Thyroid gland (tissue), 4 donors: ENCODE measurements at regions not wholly inside any gene's neighbourhood (a gene's known extent, or its start where the extent isn't known, plus 50 kb on each side); places are given as distances from the start of the nearest gene placed in this dataset.

ENCODE experiments used
- POLR2A ChIP-seq, 2 donors: fragments of 450-650 bp; IDR thresholded peaks; one replicate each; pipeline ENCODE4 v1.6.1; 2017; ENCODE audit warnings: antibody characterized with exemption in 2 of 2, mild to moderate bottlenecking in 2 of 2, moderate library complexity in 1 of 2
- TF ChIP-seq, protein P1 (sequence below), 6 experiments: fragments of 200-600 bp in 3 of 6; fragments of 450-650 bp in 3 of 6; sonication (generic) in 3 of 6; IDR thresholded peaks; one replicate each; pipeline ENCODE4 v1.5.1; 2016 to 2019; ENCODE audit warnings: antibody characterized with exemption in 6 of 6, mild to moderate bottlenecking in 2 of 6, inconsistent platforms in 1 of 6, moderate library complexity in 1 of 6

DNA sequence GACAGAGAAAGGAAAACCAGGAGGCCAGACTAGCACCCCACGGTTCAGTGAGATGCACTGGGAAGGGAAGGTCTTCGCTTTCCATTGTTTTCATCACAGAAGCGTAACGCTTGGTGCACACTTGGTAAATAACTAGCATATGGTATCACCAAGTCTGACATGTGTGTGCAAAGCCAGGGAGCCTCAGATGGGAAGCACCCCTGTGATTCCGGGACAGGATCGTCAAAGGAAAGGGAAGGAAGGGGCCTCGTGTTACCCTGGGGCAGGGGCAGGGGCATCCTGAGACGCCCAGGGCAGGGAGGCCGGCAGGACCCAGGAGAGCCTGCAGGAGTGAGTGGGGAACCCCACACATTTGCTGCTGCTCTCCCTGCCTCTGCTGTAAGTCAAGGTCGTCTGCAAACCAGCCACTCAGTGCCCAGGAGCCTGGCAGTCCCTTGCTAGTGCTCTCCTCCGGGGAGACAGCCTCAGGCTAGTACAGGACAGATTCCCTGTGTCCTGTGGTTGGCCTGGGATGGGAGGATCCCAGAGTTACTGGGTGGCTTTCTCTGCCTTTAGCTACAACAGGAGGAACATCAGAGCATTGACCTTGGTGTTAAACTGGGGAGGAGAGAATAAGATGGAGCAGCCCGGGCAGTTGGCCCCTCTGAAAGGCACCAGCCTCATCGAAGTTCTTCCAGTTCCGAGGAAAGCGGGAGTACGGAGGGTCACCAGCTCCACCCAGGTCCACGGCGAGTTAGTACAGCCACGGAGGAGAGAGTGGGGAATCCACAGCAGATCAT, 192.5 kb downstream of the NDUFA10 start:
- TF ChIP-seq, protein P1, sequence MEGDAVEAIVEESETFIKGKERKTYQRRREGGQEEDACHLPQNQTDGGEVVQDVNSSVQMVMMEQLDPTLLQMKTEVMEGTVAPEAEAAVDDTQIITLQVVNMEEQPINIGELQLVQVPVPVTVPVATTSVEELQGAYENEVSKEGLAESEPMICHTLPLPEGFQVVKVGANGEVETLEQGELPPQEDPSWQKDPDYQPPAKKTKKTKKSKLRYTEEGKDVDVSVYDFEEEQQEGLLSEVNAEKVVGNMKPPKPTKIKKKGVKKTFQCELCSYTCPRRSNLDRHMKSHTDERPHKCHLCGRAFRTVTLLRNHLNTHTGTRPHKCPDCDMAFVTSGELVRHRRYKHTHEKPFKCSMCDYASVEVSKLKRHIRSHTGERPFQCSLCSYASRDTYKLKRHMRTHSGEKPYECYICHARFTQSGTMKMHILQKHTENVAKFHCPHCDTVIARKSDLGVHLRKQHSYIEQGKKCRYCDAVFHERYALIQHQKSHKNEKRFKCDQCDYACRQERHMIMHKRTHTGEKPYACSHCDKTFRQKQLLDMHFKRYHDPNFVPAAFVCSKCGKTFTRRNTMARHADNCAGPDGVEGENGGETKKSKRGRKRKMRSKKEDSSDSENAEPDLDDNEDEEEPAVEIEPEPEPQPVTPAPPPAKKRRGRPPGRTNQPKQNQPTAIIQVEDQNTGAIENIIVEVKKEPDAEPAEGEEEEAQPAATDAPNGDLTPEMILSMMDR (IDR thresholded peaks at IDR 0.05), result no peak
- no peak for TF ChIP-seq POLR2A (IDR thresholded peaks at IDR 0.05)
